Liver (tissue), 7 donors: ENCODE measurements at regions not wholly inside any gene's neighbourhood (a gene's known extent, or its start where the extent isn't known, plus 50 kb on each side); places are given as distances from the start of the nearest gene placed in this dataset.
A peak's percentile ranks its signal among the peaks of the same experiment; 100 is the strongest.

ENCODE experiments used
- DNase-seq: peaks from one replicate; pipeline ENCODE4 v3.0.0-alpha.2; 2017; ENCODE audit warnings: low spot score
- H3K27ac ChIP-seq, 2 donors: one replicate each; pipeline ENCODE4 v1.7.0; 2013; ENCODE audit warnings: inconsistent platforms in 2 of 2, low read length in 2 of 2, control low read depth in 1 of 2, low read depth in 1 of 2, mild to moderate bottlenecking in 1 of 2
- H3K27me3 ChIP-seq, 4 donors: one replicate each; pipeline versions ENCODE4 v1.6.1 to v1.7.0; 2013; ENCODE audit warnings: low read length in 3 of 4, inconsistent platforms in 1 of 4, mild to moderate bottlenecking in 1 of 4, moderate library complexity in 1 of 4; ENCODE audit not compliant: control insufficient read depth in 4 of 4, insufficient read depth in 4 of 4
- H3K36me3 ChIP-seq, 4 donors: one replicate each; pipeline versions ENCODE4 v1.6.1 to v1.7.0; 2013; ENCODE audit warnings: low read length in 3 of 4, mild to moderate bottlenecking in 3 of 4, low read depth in 1 of 4, moderate library complexity in 1 of 4; ENCODE audit not compliant: control insufficient read depth in 4 of 4, insufficient read depth in 3 of 4
- H3K4me1 ChIP-seq, 4 donors: one replicate each; pipeline versions ENCODE4 v1.6.1 to v1.7.0; 2013; ENCODE audit warnings: low read length in 3 of 4, mild to moderate bottlenecking in 3 of 4, moderate library complexity in 1 of 4; ENCODE audit not compliant: control insufficient read depth in 4 of 4, insufficient read depth in 4 of 4
- H3K4me3 ChIP-seq, 3 donors: one replicate each; pipeline versions ENCODE4 v1.6.1 to v1.7.0; 2013; ENCODE audit warnings: low read length in 3 of 3, control low read depth in 1 of 3, low read depth in 1 of 3, mild to moderate bottlenecking in 1 of 3
- H3K9ac ChIP-seq, 2 donors: one replicate each; pipeline ENCODE4 v1.7.0; 2013; ENCODE audit warnings: low read length in 2 of 2, mild to moderate bottlenecking in 2 of 2, moderate library complexity in 2 of 2, control low read depth in 1 of 2, low read depth in 1 of 2
- H3K9me3 ChIP-seq, 4 donors: one replicate each; pipeline versions ENCODE4 v1.6.1 to v1.7.0; 2013; ENCODE audit warnings: low read length in 3 of 4; ENCODE audit not compliant: control insufficient read depth in 4 of 4
- ATF3 ChIP-seq: IDR thresholded peaks from 2 replicates; pipeline ENCODE4 v1.6.1; 2016; ENCODE audit warnings: antibody characterized with exemption
- CTCF ChIP-seq: fragments of 150-350 bp; IDR thresholded peaks from 2 replicates; pipeline ENCODE4 v1.5.1; 2017; ENCODE audit warnings: improper control_type of control experiment, low read depth, low read length; ENCODE audit not compliant: missing input control
- EGR1 ChIP-seq, 2 donors: IDR thresholded peaks; 2 replicates each; pipeline ENCODE4 v1.6.1; 2016 to 2018; ENCODE audit warnings: antibody characterized with exemption in 2 of 2, low read depth in 2 of 2
- FOXA1 ChIP-seq: IDR thresholded peaks from 2 replicates; pipeline ENCODE4 v1.6.1; 2016; ENCODE audit warnings: antibody characterized with exemption
- FOXA2 ChIP-seq: IDR thresholded peaks from 2 replicates; pipeline ENCODE4 v1.6.1; 2016; ENCODE audit warnings: antibody characterized with exemption
- GABPA ChIP-seq, 2 donors: IDR thresholded peaks in 1 of 2; conservative IDR thresholded peaks in 1 of 2; 2 replicates each; pipeline ENCODE4 v1.6.1; 2016; ENCODE audit warnings: antibody characterized with exemption in 2 of 2, mild to moderate bottlenecking in 1 of 2, moderate library complexity in 1 of 2
- HNF4A ChIP-seq, 2 donors: conservative IDR thresholded peaks; 2 replicates each; pipeline ENCODE4 v1.6.1; 2016; ENCODE audit warnings: antibody characterized with exemption in 2 of 2, mild to moderate bottlenecking in 2 of 2
- HNF4G ChIP-seq: IDR thresholded peaks from 2 replicates; pipeline ENCODE4 v1.6.1; 2016; ENCODE audit warnings: antibody characterized with exemption
- JUND ChIP-seq, 2 donors: IDR thresholded peaks; 2 replicates each; pipeline ENCODE4 v1.6.1; 2016; ENCODE audit warnings: antibody characterized with exemption in 2 of 2
- MAX ChIP-seq: IDR thresholded peaks from 2 replicates; pipeline ENCODE4 v1.6.1; 2016; ENCODE audit warnings: antibody characterized with exemption
- NR2F2 ChIP-seq: IDR thresholded peaks from 2 replicates; pipeline ENCODE4 v1.6.1; 2016; ENCODE audit warnings: antibody characterized with exemption
- RAD21 ChIP-seq, 2 donors: IDR thresholded peaks; 2 replicates each; pipeline ENCODE4 v1.6.1; 2016; ENCODE audit warnings: antibody characterized with exemption in 2 of 2, mild to moderate bottlenecking in 2 of 2
- REST ChIP-seq: IDR thresholded peaks from 2 replicates; pipeline ENCODE4 v1.6.1; 2016; ENCODE audit warnings: antibody characterized with exemption, mild to moderate bottlenecking
- RXRA ChIP-seq, 2 donors: IDR thresholded peaks; 2 replicates each; pipeline ENCODE4 v1.6.1; 2017 to 2018; ENCODE audit warnings: antibody characterized with exemption in 2 of 2, mild to moderate bottlenecking in 1 of 2
- SP1 ChIP-seq: IDR thresholded peaks from 2 replicates; pipeline ENCODE4 v1.6.1; 2018; ENCODE audit warnings: antibody characterized with exemption, mild to moderate bottlenecking
- TAF1 ChIP-seq: conservative IDR thresholded peaks from 2 replicates; pipeline ENCODE4 v1.6.1; 2016; ENCODE audit warnings: antibody characterized with exemption, mild to moderate bottlenecking
- YY1 ChIP-seq: IDR thresholded peaks from 2 replicates; pipeline ENCODE4 v1.6.1; 2016; ENCODE audit warnings: antibody characterized with exemption, mild to moderate bottlenecking
- ZBTB33 ChIP-seq: IDR thresholded peaks from 2 replicates; pipeline ENCODE4 v1.6.1; 2016; ENCODE audit warnings: antibody characterized with exemption
- donor health status: healthy.
- donor health status: healthy.
- donor health status: healthy.
- donor health status: healthy.

- Histone ChIP-seq H3K36me3 (no peaks in the 10 kb centered on the region), H3K4me1 (peaks cover 0 to 8% (median 3%) of the 10 kb centered on the region in 4 donors), H3K4me3 (no peak overlapping the region), H3K27ac (no peak overlapping the region), H3K9me3 (no peaks in the 10 kb centered on the region), H3K9ac (no peak overlapping the region), H3K27me3 (no peaks in the 10 kb centered on the region)
- TF ChIP-seq FOXA2 (no peak), EGR1 (IDR thresholded peaks at IDR 0.05; ENCODE audit: low read depth in 2 of 2) (no peak), RAD21 (IDR thresholded peaks at IDR 0.05) (no peak), CTCF (no peak), HNF4A (conservative IDR thresholded peaks at IDR 0.05) (peak; percentile 22 to 43), REST (no peak), MAX (no peak), TAF1 (no peak), RXRA (IDR thresholded peaks at IDR 0.05) (peak in 1 of 2 donors; percentile 18), YY1 (no peak), ATF3 (no peak), JUND (IDR thresholded peaks at IDR 0.05) (peak in 1 of 2 donors; percentile 10), ZBTB33 (no peak), SP1 (no peak), FOXA1 (no peak), HNF4G (no peak), GABPA (IDR thresholded peaks at IDR 0.05 in 1 of 2, conservative IDR thresholded peaks at IDR 0.05 in 1 of 2) (no peak), NR2F2 (no peak)
- DNase-seq = no peak
These were observed 179.1 kb upstream of the IL1RAPL1 start for GRCh38 chrX:28408017-28408723.
